ENCODE measurements at regions not wholly inside any gene's neighbourhood (a gene's known extent, or its start where the extent isn't known, plus 50 kb on each side); places are given as distances from the start of the nearest gene placed in this dataset.

DNA sequence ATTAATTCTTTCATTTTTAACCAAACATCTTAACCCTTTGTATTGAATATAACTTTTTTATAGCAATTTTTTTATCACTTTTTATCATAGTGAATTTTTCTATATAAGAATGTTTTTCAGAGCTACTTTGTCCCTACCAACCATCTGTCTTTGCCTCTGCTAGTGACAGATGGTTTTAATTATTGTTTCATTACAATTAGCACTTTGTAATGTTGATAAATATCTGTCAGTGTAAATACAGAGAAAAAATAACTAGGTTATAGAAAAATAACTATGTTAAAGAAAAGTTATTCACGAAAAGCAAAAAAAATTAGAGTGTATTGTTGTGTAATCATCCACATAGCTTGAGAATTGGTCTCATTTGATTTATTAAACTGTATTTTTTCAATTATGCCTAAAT, 91.0 kb upstream of the CDH19 start:
- no peak for TF ChIP-seq CTCF (IDR thresholded peaks at IDR 0.05)
- Mint-ChIP-seq H3K27me3 (no peaks in the 10 kb centered on the region), H3K4me1 (no peaks in the 10 kb centered on the region), H3K9me3 (peaks cover 3% of the 10 kb centered on the region), H3K27ac (no peak overlapping the region), H3K36me3 (ENCODE audit: low read depth) (no peaks in the 10 kb centered on the region), H3K4me3 (no peak overlapping the region)
- intact Hi-C loops (cut with micrococcal nuclease): no loop called here
- CTCF ChIA-PET: no interaction called here
- DNase-seq (no peak), ATAC-seq (ENCODE audit: low read depth) (no peak)
- POLR2A ChIA-PET: no interaction called here

GRCh38 chr18:66687635-66688034, 83.7 kb upstream of the CDH19 start:
- Mint-ChIP-seq H3K27me3 (no peaks in the 10 kb centered on the region), H3K27ac (no peak overlapping the region), H3K36me3 (ENCODE audit: low read depth) (no peaks in the 10 kb centered on the region), H3K4me1 (no peaks in the 10 kb centered on the region), H3K4me3 (no peak overlapping the region), H3K9me3 (peaks cover 5% of the 10 kb centered on the region)
- DNase-seq: no peak
- intact Hi-C loops (cut with micrococcal nuclease): no loop called here
- ChIA-PET CTCF (no interaction called here), POLR2A (no interaction called here)
- ATAC-seq (ENCODE audit: low read depth): no peak
- no peak for TF ChIP-seq CTCF (IDR thresholded peaks at IDR 0.05)

GRCh38 chr18:66682855-66683322, 79.0 kb upstream of the CDH19 start:
- DNase-seq (no peak), ATAC-seq (ENCODE audit: low read depth) (no peak)
- no peaks in the 10 kb centered on the region for H3K36me3 Mint-ChIP-seq (ENCODE audit: low read depth)
- ChIA-PET CTCF (interaction anchor here (0.7 kb wide), 1 partner anchor 799 kb away, joined by 4 read pairs; no protein-coding TSS in a partner anchor), POLR2A (no interaction called here)
- H3K4me3 Mint-ChIP-seq: no peak overlapping the region
- no peaks in the 10 kb centered on the region for H3K27me3 Mint-ChIP-seq
- no peaks in the 10 kb centered on the region for H3K4me1 Mint-ChIP-seq
- TF ChIP-seq CTCF (IDR thresholded peaks at IDR 0.05): no peak
- intact Hi-C loops (cut with micrococcal nuclease): no loop called here
- no peak overlapping the region for H3K27ac Mint-ChIP-seq
- peaks cover 3% of the 10 kb centered on the region for H3K9me3 Mint-ChIP-seq

- CTCF ChIA-PET: no interaction called here
- no peaks in the 10 kb centered on the region for H3K4me1 Mint-ChIP-seq
- no peaks in the 10 kb centered on the region for H3K36me3 Mint-ChIP-seq (ENCODE audit: low read depth)
- POLR2A ChIA-PET: no interaction called here
- intact Hi-C loops (cut with micrococcal nuclease): loop anchor here (5.0 kb wide), 1 partner anchor 1691 kb away; no protein-coding TSS in a partner anchor
- no peak overlapping the region for H3K27ac Mint-ChIP-seq
- H3K9me3 Mint-ChIP-seq: peaks cover 2% of the 10 kb centered on the region
- TF ChIP-seq CTCF (IDR thresholded peaks at IDR 0.05): no peak
- no peak overlapping the region for H3K4me3 Mint-ChIP-seq
- ATAC-seq (ENCODE audit: low read depth) (no peak), DNase-seq (no peak)
- no peaks in the 10 kb centered on the region for H3K27me3 Mint-ChIP-seq
Measured at GRCh38 chr18:66676699-66677098, 72.8 kb upstream of the CDH19 start.

GRCh38 chr18:66674286-66674685, 70.4 kb upstream of the CDH19 start:
- POLR2A ChIA-PET: no interaction called here
- intact Hi-C loops (cut with micrococcal nuclease): no loop called here

More at GRCh38 chr18:66674286-66674685, 70.4 kb upstream of the CDH19 start:
- Mint-ChIP-seq H3K36me3 (ENCODE audit: low read depth) (no peaks in the 10 kb centered on the region), H3K27me3 (no peaks in the 10 kb centered on the region), H3K4me3 (no peak overlapping the region), H3K9me3 (peaks cover 2% of the 10 kb centered on the region), H3K27ac (no peak overlapping the region), H3K4me1 (no peaks in the 10 kb centered on the region)
- CTCF ChIA-PET: no interaction called here
- no peak for TF ChIP-seq CTCF (IDR thresholded peaks at IDR 0.05)
- ATAC-seq (ENCODE audit: low read depth): no peak
- no peak for DNase-seq

All from activated B cell treated with CpG ODN at 0.5 μM for 24 hours (primary cell).